SK-N-SH (cell line): ENCODE measurements at regions not wholly inside any gene's neighbourhood (a gene's known extent, or its start where the extent isn't known, plus 50 kb on each side); places are given as distances from the start of the nearest gene placed in this dataset.

ENCODE experiments used
- CTCF ChIP-seq: fragments of 200-600 bp; sonication (generic); IDR thresholded peaks from 2 replicates; pipeline ENCODE4 v1.6.1; 2017; ENCODE audit warnings: antibody characterized with exemption, mild to moderate bottlenecking, moderate library complexity
- EP300 ChIP-seq, 2 experiments: IDR thresholded peaks; 2 replicates each; pipeline versions ENCODE4 v1.4.0 to v1.6.1; 2012; ENCODE audit warnings: borderline replicate concordance in 1 of 2, low read depth in 1 of 2, low read length in 1 of 2
- GABPA ChIP-seq: IDR thresholded peaks from 2 replicates; pipeline ENCODE4 v1.4.0; 2012; ENCODE audit warnings: low read depth, mild to moderate bottlenecking
- GATA2 ChIP-seq: sonication (generic); formaldehyde crosslinking; IDR thresholded peaks from 2 replicates; pipeline ENCODE4 v1.5.0; 2020; ENCODE audit warnings: mild to moderate bottlenecking, missing genetic modification reagents
- POLR2AphosphoS5 ChIP-seq: IDR thresholded peaks from 2 replicates; pipeline ENCODE4 v1.6.1; 2012; ENCODE audit warnings: low read depth, low read length
- SIN3A ChIP-seq: IDR thresholded peaks from 2 replicates; pipeline ENCODE4 v1.6.1; 2012; ENCODE audit warnings: low read depth, mild to moderate bottlenecking, low read length, moderate library complexity, borderline replicate concordance
- YY1 ChIP-seq: IDR thresholded peaks from 2 replicates; pipeline ENCODE4 v1.4.0; 2012; ENCODE audit warnings: low read depth, mild to moderate bottlenecking

GRCh38 chr4:82266345-82266744, 107.4 kb downstream of the HNRNPD start:
- TF ChIP-seq YY1 = no peak
- no peak for TF ChIP-seq CTCF
- TF ChIP-seq GATA2 (CRISPR knock-in tag) = no peak
- no peak for TF ChIP-seq EP300 (IDR thresholded peaks at IDR 0.05; ENCODE audit: borderline replicate concordance in 1 of 2, low read depth in 1 of 2, low read length in 1 of 2)
- no peak for TF ChIP-seq SIN3A
- no peak for TF ChIP-seq POLR2AphosphoS5
- no peak for TF ChIP-seq GABPA
